ENCODE measurements at regions not wholly inside any gene's neighbourhood (a gene's known extent, or its start where the extent isn't known, plus 50 kb on each side); places are given as distances from the start of the nearest gene placed in this dataset.

- no peak for DNase-seq
Observed at GRCh38 chr9:86470326-86470725, 116.1 kb upstream of the TUT7 start.

GRCh38 chr9:86469476-86470250 lies 115.5 kb upstream of the TUT7 start:
- DNase-seq: no peak

- no peak for DNase-seq
Observed at GRCh38 chr9:86464242-86464641, 110.0 kb upstream of the TUT7 start.

- no peak for DNase-seq
Observed at GRCh38 chr9:86460216-86461002, 106.2 kb upstream of the TUT7 start.

GRCh38 chr9:86459599-86460155 lies 105.5 kb upstream of the TUT7 start:
- DNase-seq: no peak

- no peak for DNase-seq
Observed at GRCh38 chr9:86459191-86459590, 105.0 kb upstream of the TUT7 start.

GRCh38 chr9:86458191-86458855 lies 104.1 kb upstream of the TUT7 start:
- DNase-seq: no peak

- DNase-seq: no peak
Observed at GRCh38 chr9:86456416-86456815, 102.2 kb upstream of the TUT7 start.

GRCh38 chr9:86454701-86455615 lies 100.7 kb upstream of the TUT7 start:
- no peak for DNase-seq

- DNase-seq: no peak
Observed at GRCh38 chr9:86452201-86452828, 98.1 kb upstream of the TUT7 start.

- no peak for DNase-seq
Observed at GRCh38 chr9:86449246-86449645, 95.0 kb upstream of the TUT7 start.

GRCh38 chr9:86445671-86446070 lies 91.5 kb upstream of the TUT7 start:
- no peak for DNase-seq

- DNase-seq: no peak
Observed at GRCh38 chr9:86443992-86444391, 89.8 kb upstream of the TUT7 start.

- no peak for DNase-seq
Observed at GRCh38 chr9:86434039-86434726, 80.0 kb upstream of the TUT7 start.

GRCh38 chr9:86424251-86424891 lies 70.2 kb upstream of the TUT7 start:
- DNase-seq: no peak

GRCh38 chr9:86413971-86414880 lies 60.0 kb upstream of the TUT7 start:
- DNase-seq: no peak

GRCh38 chr9:86410281-86410680 lies 56.1 kb upstream of the TUT7 start:
- no peak for DNase-seq

- no peak for DNase-seq
Observed at GRCh38 chr9:86408121-86408520, 53.9 kb upstream of the TUT7 start.

GRCh38 chr9:86407022-86407421 lies 52.8 kb upstream of the TUT7 start:
- DNase-seq: no peak

- no peak for DNase-seq
Observed at GRCh38 chr9:86406366-86406765, 52.2 kb upstream of the TUT7 start.

Data from CD4-positive, alpha-beta T cell treated with Interferon gamma for 1 hour (primary cell).